SK-N-MC (cell line): ENCODE measurements at regions not wholly inside any gene's neighbourhood (a gene's known extent, or its start where the extent isn't known, plus 50 kb on each side); places are given as distances from the start of the nearest gene placed in this dataset.

ENCODE experiments used
- DNase-seq: peaks from one replicate; pipeline ENCODE4 v3.0.0-alpha.2; 2011; ENCODE audit warnings: low read depth, low spot score
- H3K27ac ChIP-seq: fragments of 200-600 bp; sonication (generic); 2 replicates; pipeline ENCODE4 v1.5.1; 2016; ENCODE audit warnings: mixed run types
- H3K36me3 ChIP-seq: fragments of 200-600 bp; sonication (generic); 2 replicates; pipeline ENCODE4 v1.6.1; 2017; ENCODE audit warnings: antibody characterized with exemption, low read length, mixed read lengths; ENCODE audit not compliant: insufficient read depth
- H3K4me3 ChIP-seq: fragments of 200-600 bp; sonication (generic); 2 replicates; pipeline ENCODE4 v1.5.1; 2016
- H3K9ac ChIP-seq: fragments of 200-600 bp; sonication (generic); 2 replicates; pipeline ENCODE4 v1.8.0; 2017; ENCODE audit warnings: mixed run types, mixed read lengths; ENCODE audit not compliant: insufficient read length
- H3K9me3 ChIP-seq: fragments of 200-600 bp; sonication (generic); 2 replicates; pipeline ENCODE4 v1.6.1; 2017; ENCODE audit warnings: low read depth, mild to moderate bottlenecking, antibody characterized with exemption, low read length, moderate library complexity, mixed read lengths
- EZH2 ChIP-seq: fragments of 200-600 bp; sonication (generic); IDR thresholded peaks from one replicate; pipeline ENCODE4 v1.6.1; 2017; ENCODE audit warnings: antibody characterized with exemption
- FOXP2 ChIP-seq: optimal IDR thresholded peaks from 2 replicates; pipeline ENCODE3; 2011; ENCODE audit warnings: mild to moderate bottlenecking, moderate library complexity; ENCODE audit not compliant: insufficient read depth; ENCODE audit errors: extremely low read length, control extremely low read depth
- POLR2AphosphoS5 ChIP-seq: IDR thresholded peaks from 2 replicates; pipeline ENCODE4 v1.6.1; 2012; ENCODE audit warnings: mild to moderate bottlenecking, low read depth, low read length, borderline replicate concordance

DNA sequence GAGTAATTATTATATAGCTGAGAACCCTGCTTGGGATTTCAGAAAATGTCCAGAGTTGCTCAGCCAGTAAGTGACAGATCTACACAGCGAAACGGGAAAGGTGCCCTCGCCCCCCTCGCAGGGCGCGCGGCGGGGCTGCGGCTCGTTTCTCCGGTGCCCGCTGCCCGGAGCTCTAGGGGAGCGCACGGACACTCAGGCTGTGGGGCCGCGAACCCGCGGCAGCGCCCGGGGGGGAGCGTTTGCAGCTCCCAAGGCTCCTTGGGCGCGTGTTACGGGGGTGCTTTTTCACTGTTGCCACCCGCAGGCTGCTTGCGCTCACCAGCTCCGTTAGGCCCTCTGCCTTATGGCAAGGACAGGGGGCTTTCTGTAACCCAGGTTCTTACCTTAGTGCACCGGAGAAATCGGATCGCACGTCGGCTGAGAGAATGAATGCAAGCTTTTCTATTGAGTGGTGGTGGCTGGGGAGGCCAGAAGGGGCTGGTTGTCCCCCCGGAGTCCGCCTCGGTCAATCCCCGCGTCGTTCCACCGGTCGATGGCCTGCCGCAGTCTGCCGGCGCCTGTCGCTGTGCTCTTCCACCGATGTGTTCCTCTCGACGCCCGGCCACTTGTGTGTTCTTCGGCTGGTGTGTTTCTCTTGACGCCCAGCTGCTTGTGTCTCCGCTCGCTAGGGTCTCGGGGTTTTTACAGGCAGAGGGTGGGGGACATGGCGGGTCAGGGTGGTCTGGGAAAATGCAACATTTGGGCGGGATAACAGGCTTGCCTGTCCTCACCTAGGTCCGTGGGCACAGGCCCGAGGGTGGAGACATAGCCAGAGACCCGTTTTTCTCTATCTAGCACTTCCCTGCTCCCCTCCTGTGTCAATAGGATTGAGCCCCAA is 758.8 kb upstream of the DDX18 start:
- DNase-seq = no peak
- TF ChIP-seq FOXP2 (no peak), POLR2AphosphoS5 (no peak), EZH2 (no peak)
- Histone ChIP-seq H3K9ac (no peak overlapping the region), H3K36me3 (no peaks in the 10 kb centered on the region), H3K27ac (no peak overlapping the region), H3K9me3 (no peaks in the 10 kb centered on the region), H3K4me3 (no peak overlapping the region)

DNA sequence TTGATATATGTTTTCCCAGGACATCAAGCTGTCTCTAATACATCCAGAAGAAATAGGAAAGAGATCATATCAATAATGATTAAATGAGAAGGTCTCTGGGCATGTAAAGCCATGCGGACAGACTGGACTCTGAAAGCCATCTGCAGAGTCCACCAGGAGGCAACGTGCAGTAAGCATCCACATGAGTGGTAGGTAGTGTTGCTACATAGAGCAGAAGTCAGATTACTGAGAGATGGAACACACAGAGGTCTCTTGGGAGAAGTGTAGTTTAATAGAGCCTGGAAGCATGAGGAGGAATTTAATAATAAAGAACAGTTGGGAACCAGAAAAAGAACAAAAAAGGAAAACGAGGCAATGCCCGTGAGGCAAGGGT is 758.1 kb upstream of the DDX18 start:
- Histone ChIP-seq H3K9me3 (no peaks in the 10 kb centered on the region), H3K36me3 (no peaks in the 10 kb centered on the region), H3K27ac (no peak overlapping the region), H3K9ac (no peak overlapping the region), H3K4me3 (no peak overlapping the region)
- TF ChIP-seq EZH2 (no peak), POLR2AphosphoS5 (no peak), FOXP2 (no peak)
- no peak for DNase-seq

DNA sequence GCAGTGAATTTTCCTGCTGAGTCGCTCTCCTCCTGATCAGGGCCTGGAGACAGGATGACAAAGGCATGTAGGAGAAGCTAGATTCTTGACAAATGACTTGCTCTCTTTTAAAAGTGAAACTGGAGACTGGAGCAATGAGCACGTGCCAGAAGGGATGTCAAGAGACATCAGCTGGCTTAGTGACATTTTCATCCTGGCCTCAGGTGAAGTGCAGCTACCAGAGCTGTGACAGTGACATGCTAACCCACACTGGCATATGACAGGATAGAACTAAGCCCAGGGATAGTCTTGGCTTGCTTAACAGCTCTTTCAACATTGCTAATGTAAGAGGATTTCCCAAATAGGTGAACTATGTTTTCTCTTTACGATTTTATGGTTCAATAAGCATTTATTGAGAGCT is 757.5 kb upstream of the DDX18 start:
- TF ChIP-seq POLR2AphosphoS5 (no peak), EZH2 (no peak), FOXP2 (no peak)
- H3K4me3 ChIP-seq = no peak overlapping the region
- H3K9me3 ChIP-seq = no peaks in the 10 kb centered on the region
- DNase-seq = no peak
- H3K36me3 ChIP-seq = no peaks in the 10 kb centered on the region
- H3K9ac ChIP-seq = no peak overlapping the region
- H3K27ac ChIP-seq = no peak overlapping the region

DNA sequence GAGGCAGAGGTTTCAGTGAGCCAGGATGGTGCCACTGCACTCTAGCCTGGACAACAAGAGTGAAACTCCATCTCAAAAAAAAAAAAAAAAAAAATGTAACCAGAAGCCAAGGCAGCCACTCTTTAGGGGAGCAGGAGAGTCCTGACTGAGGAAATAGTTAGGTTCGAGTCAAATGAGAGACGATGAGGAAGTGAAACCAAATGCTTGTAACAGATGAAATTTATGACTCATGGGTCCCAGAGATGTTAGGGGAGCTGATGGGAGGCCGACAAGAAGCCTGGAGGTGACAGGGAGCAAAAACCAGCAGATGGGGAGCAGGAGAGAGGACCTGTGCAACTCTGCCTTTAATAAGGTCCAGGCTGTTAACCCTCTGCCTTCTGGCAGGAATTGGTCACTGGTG is 756.1 kb upstream of the DDX18 start:
- no peak for DNase-seq
- Histone ChIP-seq H3K9ac (no peak overlapping the region), H3K9me3 (no peaks in the 10 kb centered on the region), H3K4me3 (no peak overlapping the region), H3K27ac (no peak overlapping the region), H3K36me3 (no peaks in the 10 kb centered on the region)
- TF ChIP-seq POLR2AphosphoS5 = no peak
- TF ChIP-seq EZH2 = no peak
- TF ChIP-seq FOXP2 = no peak

DNA sequence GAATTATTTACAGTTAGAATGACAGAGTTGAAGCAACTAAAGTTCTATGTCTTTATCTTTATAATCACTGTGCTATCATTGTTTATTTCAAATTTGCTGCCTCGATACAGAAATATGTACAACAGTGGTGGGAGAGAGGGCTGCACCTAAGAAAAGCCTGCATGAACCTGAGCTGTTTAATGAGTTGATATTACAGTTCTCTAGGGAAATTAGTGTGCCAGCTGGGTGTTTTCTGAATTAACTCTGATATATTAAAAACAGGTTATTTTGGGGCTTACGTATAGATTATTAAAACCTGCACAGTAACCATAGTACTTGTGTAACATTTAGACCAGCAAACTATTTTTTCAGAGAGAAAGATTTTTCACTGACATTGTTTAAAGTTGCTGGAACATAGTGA is 750.5 kb upstream of the DDX18 start:
- TF ChIP-seq EZH2 = no peak
- TF ChIP-seq POLR2AphosphoS5 = no peak
- TF ChIP-seq FOXP2 = no peak
- no peaks in the 10 kb centered on the region for H3K36me3 ChIP-seq
- H3K27ac ChIP-seq = no peak overlapping the region

DNA sequence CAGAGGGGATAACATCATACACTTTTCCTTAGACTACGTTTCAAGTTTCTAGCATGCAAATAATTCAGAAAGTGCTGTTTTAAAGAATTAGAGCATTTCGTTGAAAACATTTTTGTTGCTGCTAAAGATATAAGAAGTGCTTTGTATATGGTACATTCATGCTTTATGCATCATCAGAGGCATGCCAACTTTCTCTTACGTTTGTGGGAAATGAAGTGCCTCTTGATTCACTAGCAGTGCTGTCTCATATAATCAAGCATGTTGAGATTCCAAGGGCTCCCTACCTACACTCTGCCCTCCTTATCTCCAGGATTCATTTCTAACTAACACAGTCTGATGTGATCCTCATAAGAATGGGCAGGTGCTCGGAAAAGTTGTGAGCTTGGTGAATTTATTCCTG is 748.6 kb upstream of the DDX18 start:
- Histone ChIP-seq H3K9me3 (no peaks in the 10 kb centered on the region), H3K9ac (no peak overlapping the region), H3K4me3 (no peak overlapping the region), H3K36me3 (no peaks in the 10 kb centered on the region), H3K27ac (no peak overlapping the region)
- no peak for TF ChIP-seq FOXP2
- no peak for TF ChIP-seq POLR2AphosphoS5
- no peak for TF ChIP-seq EZH2
- no peak for DNase-seq

More for the DNA sequence above, 750.5 kb upstream of the DDX18 start:
- DNase-seq = no peak
- no peaks in the 10 kb centered on the region for H3K9me3 ChIP-seq
- no peak overlapping the region for H3K4me3 ChIP-seq
- no peak overlapping the region for H3K9ac ChIP-seq

DNA sequence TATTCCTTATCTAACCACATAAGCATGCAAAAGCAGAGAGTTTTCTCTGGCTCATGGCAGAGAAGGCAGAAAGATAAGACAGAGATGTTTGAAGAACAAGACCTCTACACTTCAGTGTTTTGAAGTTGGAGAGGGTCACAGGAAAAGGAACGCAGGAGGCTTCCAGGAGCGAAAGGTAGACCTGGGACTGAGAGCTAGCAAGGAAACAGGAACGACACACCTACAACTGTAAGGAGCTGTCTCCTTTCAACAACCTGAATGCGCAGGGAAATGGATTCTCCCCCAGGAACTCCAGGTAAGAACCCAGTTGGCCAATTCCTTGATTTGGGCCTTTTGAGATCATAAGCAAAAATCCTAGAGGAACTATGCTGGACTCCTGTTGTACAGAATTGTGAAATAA is 746.6 kb upstream of the DDX18 start:
- DNase-seq = no peak
- no peaks in the 10 kb centered on the region for H3K36me3 ChIP-seq
- no peak overlapping the region for H3K9ac ChIP-seq
- H3K27ac ChIP-seq = no peak overlapping the region
- TF ChIP-seq EZH2 = no peak
- no peak for TF ChIP-seq POLR2AphosphoS5
- TF ChIP-seq FOXP2 = no peak
- no peak overlapping the region for H3K4me3 ChIP-seq
- no peaks in the 10 kb centered on the region for H3K9me3 ChIP-seq

DNA sequence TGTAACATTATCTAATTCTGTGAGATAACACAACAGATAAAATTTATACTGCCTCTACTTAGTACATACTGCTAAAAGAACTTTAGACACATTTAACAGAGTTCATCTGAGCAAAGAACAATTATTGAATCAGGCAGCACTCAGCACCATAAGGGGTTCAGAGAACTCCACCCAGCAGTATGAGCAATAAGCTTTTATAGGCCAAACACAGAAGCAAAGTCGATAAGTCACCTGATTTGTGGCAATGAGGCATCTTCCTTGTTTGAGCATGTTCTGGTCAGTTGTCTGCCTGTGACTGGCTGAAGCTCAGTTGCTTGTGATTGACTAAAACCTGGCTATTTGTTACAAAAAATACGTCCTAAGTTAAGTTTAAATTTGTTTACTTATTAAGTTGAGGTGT is 746.1 kb upstream of the DDX18 start:
- Histone ChIP-seq H3K36me3 (no peaks in the 10 kb centered on the region), H3K27ac (no peak overlapping the region), H3K9ac (no peak overlapping the region), H3K9me3 (no peaks in the 10 kb centered on the region), H3K4me3 (no peak overlapping the region)
- no peak for TF ChIP-seq EZH2
- no peak for TF ChIP-seq FOXP2
- TF ChIP-seq POLR2AphosphoS5 = no peak
- DNase-seq = no peak
